Ureter (tissue), 1 donor: ENCODE measurements at regions not wholly inside any gene's neighbourhood (a gene's known extent, or its start where the extent isn't known, plus 50 kb on each side); places are given as distances from the start of the nearest gene placed in this dataset.
"Not testable (repeated sequence)": the region's sequence is repeated elsewhere in the genome, so short reads cannot be mapped to it uniquely, and the experiment has no call there.

Experiments used
- DNase-seq: peaks from one replicate; pipeline ENCODE4 v3.0.0-alpha.2; 2020; ENCODE audit warnings: low spot score
- donor health status: DM: yes; HTN: yes; CAD: no.

DNA sequence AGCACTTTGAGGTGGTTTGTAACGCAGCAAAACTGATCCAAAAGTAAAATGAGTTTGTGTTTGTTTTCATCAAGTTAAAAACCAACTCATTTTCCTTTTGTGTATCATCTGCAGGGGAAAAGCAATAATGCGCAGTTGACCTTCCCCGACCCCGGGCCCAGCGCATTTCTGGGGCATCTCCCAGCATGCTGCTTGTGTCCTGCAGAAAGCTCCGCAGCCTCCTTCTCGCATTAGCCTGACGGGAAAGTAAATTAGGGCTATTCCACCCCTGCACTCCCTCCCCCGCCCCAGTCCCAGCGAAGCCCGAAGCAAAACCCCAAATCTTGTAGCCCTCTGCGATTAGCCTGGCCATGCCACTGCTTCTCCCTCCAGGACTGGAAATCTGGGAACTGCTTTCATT is 82.0 kb upstream of the PPM1B start:
- DNase-seq: no peak

DNA sequence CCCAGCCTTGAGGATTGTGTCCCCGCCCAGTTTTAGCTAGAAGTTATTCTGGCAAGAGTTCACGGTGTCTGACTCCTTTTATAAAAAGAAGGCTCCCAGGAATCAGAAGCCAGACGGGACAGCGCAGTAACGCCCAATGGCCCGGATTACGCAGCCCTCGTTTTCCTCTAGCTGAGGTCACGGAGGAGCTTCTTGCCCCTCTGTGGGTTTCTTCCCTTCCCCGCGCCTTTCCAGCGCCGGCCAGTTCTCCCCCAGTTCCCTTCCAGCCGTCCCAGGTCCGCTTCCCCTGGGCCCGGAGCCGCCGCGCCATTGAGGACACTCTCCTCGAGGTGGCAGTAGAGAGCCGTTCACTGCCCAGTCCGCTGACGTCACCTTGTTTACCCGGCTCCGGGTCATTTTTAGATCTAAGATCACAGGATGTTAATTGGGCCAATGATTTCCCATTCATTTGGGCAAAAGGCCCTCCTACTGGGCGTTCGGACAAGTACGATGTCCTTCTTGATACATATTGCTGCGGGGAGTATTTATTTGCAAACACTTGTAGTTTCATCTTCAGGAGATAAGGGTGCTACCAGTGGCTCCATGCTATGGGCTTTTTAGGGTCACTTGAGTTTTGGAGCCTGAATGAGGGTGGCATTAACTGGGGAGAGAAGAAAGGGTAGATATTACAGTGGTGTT is 81.5 kb upstream of the PPM1B start:
- peak; percentile 89 for DNase-seq

DNA sequence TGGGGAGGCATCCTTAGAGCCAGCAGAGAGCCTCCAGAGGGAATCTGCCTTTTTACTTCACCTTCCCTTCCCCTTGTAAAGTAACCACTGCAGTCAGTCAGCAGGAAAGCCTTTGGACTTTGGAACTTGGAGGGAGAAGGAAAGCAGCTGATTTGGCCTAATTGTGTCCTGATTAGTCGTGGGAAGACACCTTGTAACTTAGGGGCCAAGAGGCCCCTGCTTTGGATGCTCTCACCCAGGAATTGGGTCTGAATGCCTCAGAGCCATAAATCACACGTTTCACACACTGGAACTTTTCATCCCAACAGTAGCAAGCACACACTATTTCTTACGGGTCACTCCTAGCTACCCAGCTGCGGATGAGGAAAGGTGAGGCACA is 81.0 kb upstream of the PPM1B start:
- DNase-seq: no peak

DNA sequence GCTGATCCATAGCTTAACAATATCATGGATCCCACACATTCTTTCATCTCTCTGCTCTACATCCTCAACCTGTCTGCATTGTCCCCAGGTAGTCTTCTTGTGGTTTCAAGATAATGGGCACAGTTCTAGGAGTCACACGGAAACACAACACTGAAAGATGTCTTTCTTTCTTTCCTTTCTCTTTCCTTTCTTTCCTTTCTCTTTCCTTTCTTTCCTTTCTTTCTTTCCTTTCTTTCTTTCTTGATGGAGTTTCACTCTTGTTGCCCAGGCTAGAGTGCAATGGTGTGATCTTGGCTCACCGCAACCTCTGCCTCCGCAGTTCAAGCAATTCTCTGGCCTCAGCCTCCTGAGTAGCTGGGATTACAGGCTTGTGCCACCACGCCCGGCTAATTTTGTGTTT is 76.2 kb upstream of the PPM1B start:
- DNase-seq: not testable (repeated sequence)

- DNase-seq: no peak
Observed at GRCh38 chr2:44093970-44094369, 74.7 kb upstream of the PPM1B start.

DNA sequence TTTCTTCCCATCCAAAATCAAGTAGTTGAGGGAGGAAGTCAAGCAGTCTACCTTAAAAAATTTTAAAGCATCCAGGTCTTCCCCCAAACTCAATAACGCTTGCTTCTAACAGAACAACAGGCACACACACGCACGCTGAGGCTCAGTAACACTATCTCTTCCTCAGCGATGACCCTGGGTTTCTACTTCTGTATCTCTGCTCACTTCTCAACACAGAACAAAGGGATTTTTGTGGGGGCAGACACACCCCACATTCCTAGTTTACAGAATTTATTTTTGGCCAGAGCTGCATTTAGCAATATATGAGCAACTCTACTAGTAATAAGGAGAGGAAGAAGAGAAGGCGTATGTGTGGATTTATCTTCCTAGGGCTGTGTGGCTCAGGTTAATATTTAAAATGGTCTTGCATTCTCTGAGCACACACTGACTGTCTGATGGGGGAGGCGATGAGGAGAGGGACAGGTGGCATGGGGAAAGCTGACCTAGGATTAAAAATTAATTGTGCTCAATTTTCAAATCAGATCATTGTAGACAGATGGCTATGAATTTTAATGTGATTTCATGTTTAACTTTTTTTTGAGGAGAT is 71.3 kb upstream of the PPM1B start:
- DNase-seq: no peak

DNA sequence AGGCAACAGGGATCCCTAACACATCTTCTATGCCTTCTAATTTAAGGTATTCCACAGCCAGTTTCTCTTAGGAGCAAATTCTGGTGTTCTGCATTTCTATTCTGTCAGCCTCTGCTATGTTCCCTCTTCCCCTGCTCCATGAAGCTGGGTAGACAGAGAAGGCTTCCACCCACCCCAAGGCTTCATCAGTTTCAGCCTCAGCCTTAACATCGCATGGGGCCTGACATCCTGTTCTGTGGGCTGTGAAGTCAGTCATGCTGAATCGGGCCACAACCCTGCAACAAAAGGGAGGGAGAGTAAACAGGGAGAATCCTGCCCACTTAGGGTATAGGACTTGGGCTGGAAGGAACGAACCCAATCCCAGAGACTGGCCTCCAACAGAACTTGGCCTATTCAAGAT is 70.6 kb upstream of the PPM1B start:
- DNase-seq: no peak

DNA sequence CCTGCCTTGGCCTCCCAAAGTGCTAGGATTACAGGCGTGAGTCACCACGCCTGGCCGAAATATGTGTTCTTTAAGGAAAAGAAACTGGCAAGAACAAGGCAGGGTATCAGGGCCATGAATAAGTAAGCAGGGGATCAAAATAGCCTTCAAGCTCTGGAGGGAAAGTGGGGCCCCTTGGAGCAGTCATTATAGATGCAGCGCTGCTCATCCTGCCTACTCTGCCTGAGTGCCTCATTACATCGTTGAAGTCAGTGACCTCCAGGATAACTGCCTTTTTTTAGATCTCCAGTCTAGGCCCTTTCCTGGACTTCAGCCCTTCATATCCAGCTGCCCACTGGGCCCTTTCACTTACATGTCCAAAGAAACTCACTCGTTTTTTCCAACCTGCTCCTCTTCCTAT is 69.8 kb upstream of the PPM1B start:
- DNase-seq: no peak

- DNase-seq: peak; percentile 47
Observed at GRCh38 chr2:44100351-44100750, 68.3 kb upstream of the PPM1B start.

DNA sequence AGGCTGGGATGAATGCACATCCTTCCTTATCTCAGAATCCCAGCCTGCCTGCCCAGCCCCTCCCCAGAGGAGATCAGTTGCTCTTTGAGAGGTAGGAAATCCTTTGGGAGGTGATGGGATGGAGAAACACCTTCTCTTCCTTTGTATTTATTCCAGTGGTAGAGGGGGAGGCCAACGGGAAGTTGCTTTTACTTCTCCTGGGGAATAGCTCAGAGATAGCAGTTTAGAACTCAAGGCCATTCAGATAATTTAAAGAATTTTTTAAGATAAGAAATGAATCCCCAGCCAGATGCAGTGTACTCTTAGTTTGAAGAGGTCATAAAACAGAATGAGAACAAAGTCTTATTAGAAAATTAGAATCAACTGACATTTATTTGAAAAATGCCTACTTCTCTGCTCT is 67.4 kb upstream of the PPM1B start:
- DNase-seq: no peak

GRCh38 chr2:44102790-44103562 is 65.7 kb upstream of the PPM1B start:
- DNase-seq: no peak

DNA sequence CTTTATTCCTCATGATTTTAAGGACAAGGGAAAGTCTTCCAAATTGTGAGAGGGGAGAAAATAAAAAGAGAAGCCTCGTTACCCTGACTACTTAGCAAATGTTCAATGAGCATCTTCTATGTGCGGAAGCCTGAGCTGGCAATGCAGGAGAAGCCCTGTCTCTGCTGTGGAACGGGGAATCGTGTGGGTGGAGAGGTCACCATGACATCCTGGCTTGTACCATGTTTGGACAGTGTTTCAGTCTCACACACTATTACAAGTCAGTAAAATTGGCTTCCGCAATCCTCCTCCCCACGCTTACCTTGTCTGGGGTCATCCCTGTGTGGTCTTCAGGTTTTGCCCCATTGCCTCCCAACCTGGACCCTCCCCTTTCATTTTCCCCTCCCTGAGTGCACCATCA is 65.0 kb upstream of the PPM1B start:
- no peak for DNase-seq

GRCh38 chr2:44104855-44105271 is 63.8 kb upstream of the PPM1B start:
- no peak for DNase-seq

DNA sequence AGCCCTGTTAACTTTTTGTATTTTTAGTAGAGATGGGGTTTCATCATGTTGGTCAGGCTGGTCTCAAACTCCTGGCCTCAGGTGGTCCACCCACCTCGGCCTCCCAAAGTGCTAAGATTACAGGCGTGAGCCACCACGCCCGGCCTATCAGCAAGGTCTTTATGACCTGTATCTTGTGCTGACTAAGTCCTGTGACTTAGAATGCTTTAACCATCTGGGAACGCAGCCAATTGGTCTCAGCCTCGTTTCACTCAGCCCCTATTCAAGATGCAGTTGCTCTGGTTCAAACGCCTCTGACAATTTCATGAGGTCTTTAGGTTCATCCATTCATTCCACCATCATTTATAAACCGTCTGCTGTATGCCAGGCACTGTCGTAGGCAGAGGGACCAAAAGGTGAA is 62.2 kb upstream of the PPM1B start:
- DNase-seq: not testable (repeated sequence)

- no peak for DNase-seq
Observed at GRCh38 chr2:44107086-44107740, 61.5 kb upstream of the PPM1B start.

- DNase-seq: no peak
Observed at GRCh38 chr2:44107974-44108373, 60.7 kb upstream of the PPM1B start.

DNA sequence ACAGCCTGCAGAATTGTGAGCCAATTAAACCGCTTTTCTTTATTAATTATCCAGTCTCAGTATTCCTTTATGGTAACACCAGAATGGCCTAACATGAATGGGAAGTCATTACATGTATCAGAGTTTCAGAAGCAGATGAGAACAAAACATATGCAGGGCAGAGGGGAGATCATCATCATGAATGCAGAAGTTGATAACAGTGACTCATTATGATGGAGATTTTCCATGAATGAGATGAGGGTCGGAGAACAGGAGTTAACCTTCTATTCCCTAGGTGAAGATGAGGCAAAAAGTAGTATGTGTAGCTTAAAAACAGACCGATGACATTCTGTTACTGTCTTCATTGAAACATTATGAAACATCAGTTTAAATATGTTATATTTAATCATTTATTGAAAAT is 59.5 kb upstream of the PPM1B start:
- DNase-seq: no peak

- no peak for DNase-seq
Observed at GRCh38 chr2:44110444-44110843, 58.2 kb upstream of the PPM1B start.

DNA sequence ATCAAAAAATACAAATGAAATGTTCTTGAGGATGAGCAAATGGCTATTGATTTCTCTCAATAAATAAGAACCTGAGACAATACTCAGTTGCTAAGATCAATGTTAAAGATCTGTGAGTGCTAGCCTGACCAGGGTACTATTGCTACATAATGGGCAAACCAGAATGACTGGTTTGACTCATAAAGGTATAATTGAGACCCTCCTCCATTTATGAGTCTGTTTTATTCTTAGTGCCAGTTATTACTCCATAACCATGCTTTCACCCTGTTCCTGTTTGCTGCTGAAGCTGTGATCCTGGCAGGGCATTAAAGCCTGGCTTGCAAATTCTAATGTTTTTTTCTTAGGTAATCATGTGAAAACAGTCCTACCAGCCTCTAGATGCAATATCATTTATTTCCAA is 56.6 kb upstream of the PPM1B start:
- DNase-seq: no peak

DNA sequence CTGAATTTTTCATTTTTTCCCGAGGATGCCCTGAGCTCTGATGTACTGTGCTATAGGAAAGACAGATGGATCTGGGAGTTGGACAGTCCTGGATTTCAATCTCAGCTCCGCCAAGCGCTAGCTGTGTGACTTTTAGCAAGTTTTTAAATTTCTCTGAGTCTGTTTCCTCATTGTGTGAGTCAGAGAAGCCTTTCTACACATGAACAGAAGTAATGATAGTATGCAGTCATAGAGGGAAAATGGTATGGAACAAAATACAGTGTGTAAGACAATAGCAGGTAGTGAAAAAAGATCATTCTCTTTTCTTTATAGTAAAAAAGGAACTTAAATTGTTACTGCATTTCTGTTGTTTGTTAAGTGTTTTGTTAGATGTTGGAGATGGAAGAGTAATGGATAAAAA is 52.4 kb upstream of the PPM1B start:
- no peak for DNase-seq

DNA sequence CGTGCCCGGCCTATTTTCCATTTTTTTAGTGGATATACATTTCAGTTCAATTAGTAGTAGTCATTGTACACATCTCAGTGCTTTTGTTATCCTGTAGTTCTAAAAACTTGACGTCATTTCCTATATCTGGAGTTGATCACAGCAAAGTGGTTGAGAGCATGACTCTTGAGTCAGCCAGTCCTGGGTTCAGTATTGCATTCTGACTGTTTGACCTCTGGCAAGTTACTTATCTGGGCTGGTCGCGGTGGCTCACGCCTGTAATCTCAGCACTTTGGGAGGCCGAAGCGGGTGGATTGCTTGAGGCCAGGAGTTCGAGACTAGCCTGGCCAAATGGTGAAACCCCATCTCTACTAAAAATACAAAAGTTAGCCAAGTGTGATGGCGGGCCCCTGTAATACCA is 50.4 kb upstream of the PPM1B start:
- no peak for DNase-seq
